ENCODE measurements at regions not wholly inside any gene's neighbourhood (a gene's known extent, or its start where the extent isn't known, plus 50 kb on each side); places are given as distances from the start of the nearest gene placed in this dataset.
A peak's percentile ranks its signal among the peaks of the same experiment; 100 is the strongest.
"Not testable (repeated sequence)": the region's sequence is repeated elsewhere in the genome, so short reads cannot be mapped to it uniquely, and the experiment has no call there.

- ChIA-PET POLR2A (no interaction called here), RAD21 (ENCODE audit: unreplicated experiment) (no interaction called here), SMC1A (ENCODE audit: uncharacterized antibody, unreplicated experiment) (no interaction called here), CTCF (no interaction called here)
- intact Hi-C loops (cut with micrococcal nuclease; ENCODE audit: unreplicated experiment) = no loop called here
- no peaks in the 10 kb centered on the region for H3K36me3 ChIP-seq (ENCODE audit: control insufficient read depth in 2 of 2, insufficient read depth in 2 of 2, low read length in 1 of 2)
- WGBS (ENCODE audit: insufficient coverage, insufficient replicate concordance, low lambda C conversion rate, missing lambda C conversion rate) = 25% methylated on average over 9 of the region's 9 CpGs
- in situ Hi-C loops (cut with MboI) = no loop called here
- no peak for FAIRE-seq
- H3K79me2 ChIP-seq (ENCODE audit: control insufficient read depth, insufficient read depth, low read length) = no peaks in the 10 kb centered on the region
- DNase-seq (ENCODE audit: low read depth, low spot score) = no peak
- H3K4me1 ChIP-seq (ENCODE audit: control insufficient read depth, insufficient read depth, low read length) = no peaks in the 10 kb centered on the region
- no peak overlapping the region for H2AFZ ChIP-seq (ENCODE audit: control insufficient read depth, low read depth, low read length)
- H4K20me1 ChIP-seq (ENCODE audit: control insufficient read depth, insufficient read depth) = no peaks in the 10 kb centered on the region
- H3K9me3 ChIP-seq (replicated peaks; ENCODE audit: control insufficient read depth, insufficient read depth, low read length) = no peaks in the 10 kb centered on the region
- H3K27ac ChIP-seq (ENCODE audit: control insufficient read depth, insufficient read depth) = no peak overlapping the region
- H3K4me3 ChIP-seq = no peak overlapping the region
- no peaks in the 10 kb centered on the region for H3K27me3 ChIP-seq (replicated peaks in 1 of 2; ENCODE audit: control insufficient read depth in 2 of 2, insufficient read depth in 2 of 2, low read length in 1 of 2)
- BruUV-seq (replicated peaks) = no TSS peak
- TF ChIP-seq TCF7 (IDR thresholded peaks at IDR 0.05; ENCODE audit: borderline replicate concordance) = no peak
- no peak overlapping the region for H3K4me2 ChIP-seq (ENCODE audit: control insufficient read depth, insufficient read depth)
- no peak overlapping the region for H3K9ac ChIP-seq (ENCODE audit: control insufficient read depth, insufficient read depth, low read length)
- ATAC-seq = no peak
Measured at GRCh38 chr2:53509831-53510388, 257.7 kb upstream of the CHAC2 start.

GRCh38 chr2:53508667-53509066 is 258.9 kb upstream of the CHAC2 start:
- intact Hi-C loops (cut with micrococcal nuclease; ENCODE audit: unreplicated experiment) = no loop called here
- no peaks in the 10 kb centered on the region for H3K9me3 ChIP-seq (replicated peaks; ENCODE audit: control insufficient read depth, insufficient read depth, low read length)
- no peak overlapping the region for H3K9ac ChIP-seq (ENCODE audit: control insufficient read depth, insufficient read depth, low read length)
- CTCF ChIA-PET = no interaction called here
- H3K4me3 ChIP-seq = no peak overlapping the region
- no peaks in the 10 kb centered on the region for H3K36me3 ChIP-seq (ENCODE audit: control insufficient read depth in 2 of 2, insufficient read depth in 2 of 2, low read length in 1 of 2)
- H4K20me1 ChIP-seq (ENCODE audit: control insufficient read depth, insufficient read depth) = no peaks in the 10 kb centered on the region
- DNase-seq (ENCODE audit: low read depth, low spot score) (no peak), FAIRE-seq (peak; percentile 23), ATAC-seq (no peak)
- H3K4me2 ChIP-seq (ENCODE audit: control insufficient read depth, insufficient read depth) = no peak overlapping the region
- no peaks in the 10 kb centered on the region for H3K4me1 ChIP-seq (ENCODE audit: control insufficient read depth, insufficient read depth, low read length)
- SMC1A ChIA-PET (ENCODE audit: uncharacterized antibody, unreplicated experiment) = interaction anchor here (0.6 to 1.2 kb wide), 2 partner anchors 12 to 14 kb away, joined by 3 read pairs; no protein-coding TSS in a partner anchor
- TF ChIP-seq KLF5 (IDR thresholded peaks at IDR 0.05; ENCODE audit: partially characterized antibody) (no peak), MTA3 (IDR thresholded peaks at IDR 0.05; ENCODE audit: borderline replicate concordance, low read length) (no peak), LARP7 (IDR thresholded peaks at IDR 0.05) (no peak)
- TF ChIP-seq, protein P1, sequence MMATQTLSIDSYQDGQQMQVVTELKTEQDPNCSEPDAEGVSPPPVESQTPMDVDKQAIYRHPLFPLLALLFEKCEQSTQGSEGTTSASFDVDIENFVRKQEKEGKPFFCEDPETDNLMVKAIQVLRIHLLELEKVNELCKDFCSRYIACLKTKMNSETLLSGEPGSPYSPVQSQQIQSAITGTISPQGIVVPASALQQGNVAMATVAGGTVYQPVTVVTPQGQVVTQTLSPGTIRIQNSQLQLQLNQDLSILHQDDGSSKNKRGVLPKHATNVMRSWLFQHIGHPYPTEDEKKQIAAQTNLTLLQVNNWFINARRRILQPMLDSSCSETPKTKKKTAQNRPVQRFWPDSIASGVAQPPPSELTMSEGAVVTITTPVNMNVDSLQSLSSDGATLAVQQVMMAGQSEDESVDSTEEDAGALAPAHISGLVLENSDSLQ (IDR thresholded peaks at IDR 0.05) = no peak
- no peaks in the 10 kb centered on the region for H3K79me2 ChIP-seq (ENCODE audit: control insufficient read depth, insufficient read depth, low read length)
- no peaks in the 10 kb centered on the region for H3K27me3 ChIP-seq (replicated peaks in 1 of 2; ENCODE audit: control insufficient read depth in 2 of 2, insufficient read depth in 2 of 2, low read length in 1 of 2)
- 0% methylated on average over 3 of the region's 3 CpGs for WGBS (ENCODE audit: insufficient coverage, insufficient replicate concordance, low lambda C conversion rate, missing lambda C conversion rate)
- no peak overlapping the region for H2AFZ ChIP-seq (ENCODE audit: control insufficient read depth, low read depth, low read length)
- POLR2A ChIA-PET = no interaction called here
- no TSS peak for BruUV-seq (replicated peaks)
- no peak overlapping the region for H3K27ac ChIP-seq (ENCODE audit: control insufficient read depth, insufficient read depth)
- in situ Hi-C loops (cut with MboI) = no loop called here
- RAD21 ChIA-PET (ENCODE audit: unreplicated experiment) = no interaction called here

DNA sequence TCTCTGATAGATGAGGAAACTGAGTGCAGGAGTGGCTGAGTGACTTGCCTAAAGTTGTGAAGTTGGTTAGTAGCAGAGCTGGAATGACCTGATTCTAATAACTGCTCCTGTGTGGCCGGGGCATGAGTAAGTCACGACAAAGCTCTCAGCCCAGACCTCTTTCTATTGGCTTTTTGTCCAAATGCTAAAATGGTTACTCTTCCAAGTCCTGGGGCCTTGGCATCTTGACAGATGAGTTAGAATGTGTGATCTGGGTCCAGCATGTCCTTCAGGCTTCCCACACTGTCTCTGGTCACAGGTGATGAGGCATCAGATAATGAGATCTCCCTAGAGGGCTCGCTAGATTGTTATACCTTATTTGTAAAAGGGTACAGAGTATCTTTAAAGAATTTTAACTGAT is 260.5 kb upstream of the CHAC2 start:
- BruUV-seq (replicated peaks); H3K4me1 ChIP-seq (ENCODE audit: control insufficient read depth, insufficient read depth, low read length); POLR2A ChIA-PET; DNase-seq (ENCODE audit: low read depth, low spot score); H4K20me1 ChIP-seq (ENCODE audit: control insufficient read depth, insufficient read depth); H3K27ac ChIP-seq (ENCODE audit: control insufficient read depth, insufficient read depth); ATAC-seq; H3K9me3 ChIP-seq (replicated peaks; ENCODE audit: control insufficient read depth, insufficient read depth, low read length); FAIRE-seq; H3K4me2 ChIP-seq (ENCODE audit: control insufficient read depth, insufficient read depth); H3K27me3 ChIP-seq (replicated peaks in 1 of 2; ENCODE audit: control insufficient read depth in 2 of 2, insufficient read depth in 2 of 2, low read length in 1 of 2); intact Hi-C loops (cut with micrococcal nuclease; ENCODE audit: unreplicated experiment); H2AFZ ChIP-seq (ENCODE audit: control insufficient read depth, low read depth, low read length); CTCF ChIA-PET; H3K79me2 ChIP-seq (ENCODE audit: control insufficient read depth, insufficient read depth, low read length); SMC1A ChIA-PET (ENCODE audit: uncharacterized antibody, unreplicated experiment); H3K4me3 ChIP-seq; H3K36me3 ChIP-seq (ENCODE audit: control insufficient read depth in 2 of 2, insufficient read depth in 2 of 2, low read length in 1 of 2); in situ Hi-C loops (cut with MboI); RAD21 ChIA-PET (ENCODE audit: unreplicated experiment); H3K9ac ChIP-seq (ENCODE audit: control insufficient read depth, insufficient read depth, low read length): not testable (repeated sequence)
- WGBS (ENCODE audit: insufficient coverage, insufficient replicate concordance, low lambda C conversion rate, missing lambda C conversion rate) = 7% methylated on average over 3 of the region's 3 CpGs
